Kidney capillary endothelial cell (primary cell): ENCODE measurements at regions not wholly inside any gene's neighbourhood (a gene's known extent, or its start where the extent isn't known, plus 50 kb on each side); places are given as distances from the start of the nearest gene placed in this dataset.
A peak's percentile ranks its signal among the peaks of the same experiment; 100 is the strongest.
"Not testable (repeated sequence)": the region's sequence is repeated elsewhere in the genome, so short reads cannot be mapped to it uniquely, and the experiment has no call there.

Experiments used
- DNase-seq: peaks from one replicate; pipeline ENCODE4 v3.0.0-alpha.2; 2018; ENCODE audit warnings: low spot score

DNA sequence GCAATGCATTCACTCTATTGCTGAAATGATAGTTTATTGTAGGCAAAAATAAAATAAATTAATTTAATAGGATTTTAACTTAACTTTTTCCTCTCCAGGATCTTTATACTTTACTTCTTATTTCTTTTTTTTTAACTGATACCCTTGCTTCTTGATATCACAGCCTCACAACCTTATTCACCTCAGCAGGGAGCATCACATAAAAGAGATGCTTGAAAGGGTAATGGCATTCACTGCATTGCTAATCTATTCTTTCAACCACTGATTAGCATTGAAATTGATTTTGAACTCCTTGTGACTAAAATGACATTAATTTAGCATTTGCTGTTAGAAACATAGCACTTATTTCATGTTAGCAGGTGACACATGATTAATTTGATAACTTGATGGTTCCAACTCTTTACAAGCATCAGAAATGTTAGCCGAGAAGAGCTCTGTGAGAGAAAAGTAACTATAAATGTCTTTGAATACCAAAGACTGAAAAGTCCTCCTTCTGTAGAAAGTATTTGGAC lies 689.5 kb upstream of the MGAT4C start:
- DNase-seq = no peak

DNA sequence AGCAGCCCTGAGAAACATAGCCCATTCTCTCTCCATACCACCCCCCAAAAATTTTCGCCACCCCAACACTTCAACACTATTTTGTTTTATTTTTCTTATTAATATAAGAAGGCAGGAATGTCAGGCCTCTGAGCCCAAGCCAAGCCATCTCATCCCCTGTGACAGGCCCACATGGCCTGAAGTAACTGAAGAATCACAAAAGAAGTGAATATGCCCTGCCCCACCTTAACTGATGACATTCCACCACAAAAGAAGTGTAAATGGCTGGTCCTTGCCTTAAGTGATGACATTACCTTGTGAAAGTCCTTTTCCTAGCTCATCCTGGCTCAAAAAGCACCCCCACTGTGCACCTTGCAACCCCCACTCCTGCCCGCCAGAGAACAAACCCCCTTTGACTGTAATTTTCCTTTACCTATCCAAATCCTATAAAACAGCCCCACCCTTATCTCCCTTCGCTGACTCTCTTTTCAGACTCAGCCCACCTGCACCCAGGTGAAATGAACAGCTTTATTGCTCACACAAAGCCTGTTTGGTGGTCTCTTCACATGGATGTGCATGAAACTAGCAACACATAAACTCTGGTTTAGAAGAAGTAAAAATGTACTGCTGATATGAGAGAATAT lies 688.1 kb upstream of the MGAT4C start:
- DNase-seq = not testable (repeated sequence)

DNA sequence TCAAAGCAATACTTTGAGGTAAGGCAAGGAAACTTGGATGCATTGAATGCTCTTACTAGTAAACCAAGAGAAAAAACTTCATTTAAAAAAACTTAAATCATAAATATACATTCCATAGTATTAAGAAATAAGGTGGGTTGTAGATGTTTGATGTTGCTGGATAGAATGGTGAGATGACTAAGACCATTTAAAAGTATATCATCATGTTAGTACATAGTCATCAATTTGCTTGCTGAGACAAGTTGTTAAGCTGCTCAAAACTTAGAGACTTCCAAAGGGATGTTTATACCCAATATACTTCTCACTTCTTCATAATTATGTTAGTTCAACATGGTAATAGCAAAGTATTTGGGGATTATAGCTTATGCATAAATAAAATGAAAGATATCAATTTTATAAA lies 675.5 kb upstream of the MGAT4C start:
- no peak for DNase-seq

DNA sequence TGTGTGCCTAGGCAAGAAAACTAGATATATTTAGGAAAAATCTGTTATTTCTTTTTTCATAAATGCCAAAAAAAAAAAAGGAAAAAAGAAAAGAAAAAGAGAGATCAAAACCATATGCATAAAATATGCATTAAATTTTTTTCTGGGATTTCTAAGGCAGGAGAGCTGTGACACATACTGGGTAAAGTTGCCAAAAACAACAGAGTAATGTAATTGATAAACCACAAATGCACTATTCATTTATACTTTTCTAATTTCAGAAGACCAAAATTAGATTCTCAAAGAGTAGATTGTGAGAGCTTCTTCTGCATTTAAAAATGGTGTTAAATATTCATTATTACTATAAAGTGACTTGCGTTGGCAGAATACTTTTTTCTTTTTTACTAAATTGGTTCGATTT lies 673.8 kb upstream of the MGAT4C start:
- DNase-seq = no peak

DNA sequence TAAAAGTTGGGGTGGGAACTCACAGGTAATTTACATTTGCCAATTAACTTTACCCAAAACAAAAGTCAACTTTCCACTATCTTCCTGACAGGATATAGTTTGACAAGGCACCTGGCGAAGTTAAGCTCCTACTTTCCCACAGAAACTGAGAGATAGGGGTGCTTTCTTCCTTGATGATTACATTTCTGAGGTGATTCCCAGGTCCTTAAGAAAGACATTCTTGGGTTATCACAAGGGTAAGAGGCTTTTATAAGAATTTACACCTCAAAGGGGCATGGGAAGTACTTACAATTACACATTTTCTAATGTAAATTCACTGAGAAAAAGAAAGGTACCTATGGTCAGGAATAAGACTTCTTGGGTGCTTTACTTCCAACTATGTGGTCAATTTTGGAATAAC lies 660.9 kb upstream of the MGAT4C start:
- DNase-seq = no peak

DNA sequence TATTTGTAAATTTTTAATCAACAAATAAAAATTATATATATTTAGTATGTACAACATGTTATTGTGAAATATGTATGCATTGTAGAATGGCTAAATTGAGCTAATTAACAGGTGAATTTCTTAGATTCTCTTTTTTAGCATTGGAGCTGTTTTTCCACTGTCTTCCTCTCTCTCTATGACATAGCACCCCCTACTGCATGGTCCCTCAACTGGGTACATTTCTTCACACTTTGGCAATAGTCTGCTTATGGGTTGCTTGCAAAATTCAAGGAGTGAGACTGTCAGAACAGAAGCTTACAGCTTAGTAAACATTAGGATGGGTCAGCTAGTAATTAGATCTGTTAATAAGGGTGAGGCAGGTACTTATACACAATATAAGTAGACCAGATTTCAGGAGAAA lies 658.5 kb upstream of the MGAT4C start:
- peak; percentile 12 for DNase-seq

DNA sequence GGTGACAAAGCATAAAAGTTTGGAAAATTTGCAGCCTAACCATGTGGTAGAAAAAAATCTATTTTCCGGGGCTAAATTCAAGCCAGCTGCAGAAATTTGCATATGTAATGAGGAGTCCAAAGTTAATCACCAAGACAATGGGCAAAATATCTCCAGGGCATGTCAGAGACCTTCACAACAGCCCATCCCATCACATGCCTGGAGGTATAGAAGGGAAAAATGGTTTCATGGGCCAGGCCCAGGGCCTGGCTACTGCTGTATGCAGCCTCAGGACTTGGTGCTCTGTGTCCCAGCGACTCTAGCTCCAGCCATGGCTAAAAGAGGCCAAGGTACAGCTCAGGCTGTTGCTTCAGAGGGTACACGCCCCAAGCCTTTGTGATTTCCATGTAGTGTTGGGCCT lies 655.8 kb upstream of the MGAT4C start:
- DNase-seq = no peak

DNA sequence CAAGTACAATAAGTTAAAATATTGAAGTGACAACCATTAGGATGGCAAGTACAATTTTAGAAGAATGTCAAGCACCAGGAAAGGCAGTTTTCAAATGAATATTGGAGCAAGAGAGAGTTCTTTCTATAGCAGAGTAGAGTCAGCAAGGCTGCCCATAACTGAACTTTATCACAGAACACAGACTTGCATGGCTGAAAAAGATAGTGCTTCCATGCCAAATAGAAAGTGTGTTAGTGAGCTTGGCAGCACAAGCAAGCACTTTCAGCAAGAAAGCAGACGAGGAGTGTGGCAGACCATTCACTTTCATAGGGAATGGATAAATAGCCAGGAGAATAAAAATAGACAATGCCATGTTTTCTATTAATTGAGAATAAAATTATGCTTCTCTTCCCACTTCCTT lies 647.0 kb upstream of the MGAT4C start:
- DNase-seq = no peak

DNA sequence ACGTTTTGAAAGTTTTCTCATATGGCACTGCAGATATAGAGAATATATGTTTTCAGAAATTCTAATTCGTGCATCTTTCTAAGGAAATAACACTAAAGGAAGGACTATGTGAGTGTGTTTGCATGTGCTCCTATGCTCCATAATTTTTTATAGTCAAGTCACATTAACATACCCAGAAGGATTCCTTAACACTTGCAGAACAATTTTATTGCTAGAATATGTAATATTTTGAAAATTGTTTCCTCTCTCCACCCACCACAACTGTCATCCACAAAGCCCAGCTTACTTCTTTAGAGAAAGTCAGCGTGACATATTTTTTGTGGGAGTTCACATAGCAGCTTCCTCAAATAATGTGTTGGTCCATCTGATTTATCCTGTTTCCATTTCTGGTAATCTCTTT lies 604.6 kb upstream of the MGAT4C start:
- DNase-seq = no peak

DNA sequence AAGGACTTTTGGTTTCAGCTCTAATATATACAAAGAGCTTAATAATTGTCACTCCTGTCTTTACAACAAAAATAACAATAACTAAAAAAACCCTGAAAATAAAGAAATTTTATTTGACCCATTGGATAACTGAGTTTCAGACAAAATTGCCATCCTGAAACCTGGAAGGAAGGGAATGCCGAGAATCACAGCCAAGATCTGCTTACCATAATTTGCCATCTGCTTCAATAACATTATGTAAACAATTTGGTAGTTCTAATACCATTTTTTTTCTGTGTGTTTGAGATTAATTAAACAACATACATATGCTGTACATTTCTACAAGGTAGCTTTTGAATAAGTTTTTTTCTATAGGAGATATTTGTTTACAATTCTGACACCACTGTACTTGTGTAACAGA lies 596.3 kb upstream of the MGAT4C start:
- DNase-seq = no peak

DNA sequence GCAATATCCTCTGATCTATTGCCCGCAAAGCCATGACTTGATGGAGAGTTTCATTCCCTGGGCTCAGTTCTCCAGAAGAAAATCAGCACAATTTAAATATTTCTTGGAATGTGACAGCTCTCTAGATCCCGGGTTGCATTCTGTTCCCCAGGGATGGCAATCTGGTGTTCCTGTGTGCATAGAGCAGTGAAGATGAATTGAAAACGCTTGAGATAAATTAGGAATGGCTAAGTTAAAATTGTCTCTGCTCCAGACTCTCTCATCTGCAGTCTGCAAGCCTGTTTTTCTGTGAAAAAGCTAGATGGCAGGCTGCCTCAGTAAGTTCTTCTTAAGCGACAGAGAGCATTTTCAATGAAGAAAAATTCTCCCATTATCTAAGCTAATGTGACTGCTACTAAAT lies 582.5 kb upstream of the MGAT4C start:
- DNase-seq = no peak

DNA sequence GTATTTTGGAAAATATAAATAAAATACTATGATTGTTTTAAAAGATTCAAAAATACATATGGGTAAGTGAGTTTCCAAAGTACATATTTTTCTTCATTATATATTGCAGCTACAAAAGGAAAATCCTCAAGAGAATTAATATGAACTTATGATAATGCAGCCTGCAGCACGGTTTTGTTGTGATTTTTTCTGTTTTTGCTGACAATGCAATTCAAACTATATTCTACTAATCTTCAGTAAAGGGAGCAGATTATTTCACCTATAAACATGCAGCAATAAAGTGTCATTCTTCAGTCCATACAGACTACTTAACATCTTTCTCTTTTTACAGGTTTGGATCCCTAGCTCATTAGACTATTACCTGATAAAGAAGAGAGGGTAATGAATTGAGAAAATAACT lies 582.1 kb upstream of the MGAT4C start:
- no peak for DNase-seq

DNA sequence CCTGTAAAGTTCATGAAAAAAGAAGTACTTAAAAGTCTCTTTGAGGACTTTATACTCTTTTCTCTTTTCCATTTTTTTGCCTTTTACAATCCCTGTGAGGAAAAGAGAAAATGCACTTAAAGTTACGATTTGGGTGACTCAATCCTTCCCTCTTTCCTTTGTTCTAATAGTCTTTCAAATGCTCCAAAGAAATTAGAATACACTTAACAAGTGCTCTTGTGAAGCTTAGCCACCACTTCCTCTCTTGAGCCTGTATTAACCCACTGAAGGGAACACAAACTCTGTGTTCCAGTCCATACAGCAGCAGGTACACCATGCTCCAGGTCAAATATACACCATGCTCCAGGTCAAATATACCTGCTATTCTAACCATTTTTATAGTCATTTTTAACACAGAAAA lies 581.1 kb upstream of the MGAT4C start:
- DNase-seq = no peak

DNA sequence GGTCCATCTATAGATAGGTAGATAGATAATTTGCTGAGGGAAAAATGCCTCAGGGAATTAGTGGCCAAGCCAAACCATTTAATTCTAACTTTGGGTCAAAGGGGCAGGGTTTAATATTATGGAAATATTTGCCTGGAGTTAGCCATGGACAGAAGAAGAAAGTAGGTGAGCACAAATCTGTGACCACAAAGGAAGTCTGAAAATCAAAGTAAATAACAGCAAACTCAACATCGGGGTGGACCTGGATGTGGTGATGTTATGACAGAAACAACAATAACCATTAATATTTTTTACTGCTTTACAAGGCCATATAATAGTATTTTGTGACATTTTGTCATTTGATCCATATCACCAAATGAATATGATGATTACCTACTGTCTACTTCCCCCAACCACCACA lies 578.0 kb upstream of the MGAT4C start:
- DNase-seq = no peak

DNA sequence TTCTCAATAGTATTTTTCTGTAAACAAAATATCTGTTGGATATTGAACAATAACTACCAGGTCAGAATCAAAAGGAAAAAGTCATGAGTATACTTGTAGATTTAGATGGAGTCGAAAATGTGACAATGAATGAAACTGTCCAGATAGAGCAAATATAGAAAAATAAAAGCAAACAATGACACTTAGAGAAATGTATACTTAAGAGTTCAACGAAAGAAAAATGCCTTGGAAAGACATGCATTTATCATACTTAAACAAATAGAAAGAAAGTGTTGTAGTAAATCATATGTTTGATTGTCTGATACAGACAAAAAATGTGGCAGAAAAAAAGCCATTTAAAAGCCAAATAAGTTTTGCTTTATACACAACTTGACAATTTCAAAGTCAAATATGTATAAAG lies 571.2 kb upstream of the MGAT4C start:
- DNase-seq = no peak

DNA sequence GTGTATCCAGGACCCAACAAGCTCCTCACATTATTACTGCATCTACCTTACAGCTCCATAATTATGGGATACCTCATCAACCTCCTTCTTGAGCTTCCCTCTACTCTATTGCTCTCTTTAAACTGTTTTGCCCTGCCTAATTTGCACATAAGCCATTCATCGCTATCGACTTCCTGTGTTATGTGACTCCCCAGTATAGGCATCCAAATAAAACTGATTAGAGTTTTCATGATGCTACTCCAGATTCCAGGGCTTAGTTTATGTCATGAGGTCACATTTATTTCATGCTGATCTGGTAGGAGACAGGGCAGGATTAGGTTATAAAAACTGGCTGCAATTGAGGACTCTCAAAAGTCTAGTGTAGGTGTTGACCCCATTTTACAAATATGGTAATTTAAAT lies 569.9 kb upstream of the MGAT4C start:
- DNase-seq = no peak

DNA sequence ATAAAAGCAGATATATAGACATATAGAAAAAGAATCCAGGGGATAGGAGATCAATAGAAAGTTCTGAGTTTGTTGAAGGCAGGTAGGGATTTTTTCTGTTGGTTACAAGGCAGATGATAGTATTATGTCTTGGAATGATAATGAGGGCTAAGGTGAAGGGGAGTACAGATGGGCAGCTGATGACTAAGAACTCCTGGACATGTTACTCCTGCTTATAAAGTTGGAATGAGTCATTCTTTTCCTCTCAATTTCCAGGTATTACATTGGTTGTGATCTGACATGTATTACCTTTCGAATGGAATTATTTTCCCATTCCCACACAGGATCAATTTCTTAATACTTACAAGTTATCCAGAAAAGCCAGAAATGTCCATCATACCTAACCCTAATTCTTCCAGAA lies 545.2 kb upstream of the MGAT4C start:
- DNase-seq = no peak

DNA sequence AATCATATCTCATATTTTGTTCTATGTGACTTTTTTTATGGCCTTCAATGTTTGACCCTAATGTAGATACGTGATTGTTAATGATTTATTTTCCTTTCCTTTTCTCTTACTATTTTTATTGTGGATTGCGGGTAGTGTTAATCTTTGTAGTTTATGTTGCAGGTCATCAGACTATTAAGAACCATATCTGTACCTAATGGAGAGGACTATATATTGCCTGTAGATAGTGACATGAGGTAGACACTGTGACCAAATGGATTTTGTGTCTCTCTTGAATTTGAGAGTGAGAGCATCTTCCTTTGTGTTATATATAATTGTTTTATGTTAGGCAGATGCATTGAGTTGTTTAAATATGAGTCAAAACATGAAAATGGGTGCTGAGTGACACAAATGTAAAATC lies 543.4 kb upstream of the MGAT4C start:
- no peak for DNase-seq

DNA sequence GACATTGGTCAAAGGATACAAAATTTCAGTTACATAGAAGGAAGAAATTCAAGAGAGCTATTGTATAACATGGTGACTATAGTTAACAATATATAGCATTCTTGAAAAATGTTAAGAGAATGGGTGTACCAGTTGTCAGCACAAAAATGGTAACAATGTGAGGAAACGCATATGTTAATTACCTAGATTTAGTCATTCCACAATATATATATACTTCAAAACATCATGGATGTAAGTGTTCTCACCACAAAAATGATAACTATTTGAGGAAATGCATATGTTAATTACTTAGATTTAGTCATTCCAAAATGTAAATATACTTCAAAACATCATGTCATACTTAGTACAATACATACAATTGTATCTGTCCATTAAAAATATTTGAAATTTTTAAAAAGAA lies 540.4 kb upstream of the MGAT4C start:
- DNase-seq = no peak

DNA sequence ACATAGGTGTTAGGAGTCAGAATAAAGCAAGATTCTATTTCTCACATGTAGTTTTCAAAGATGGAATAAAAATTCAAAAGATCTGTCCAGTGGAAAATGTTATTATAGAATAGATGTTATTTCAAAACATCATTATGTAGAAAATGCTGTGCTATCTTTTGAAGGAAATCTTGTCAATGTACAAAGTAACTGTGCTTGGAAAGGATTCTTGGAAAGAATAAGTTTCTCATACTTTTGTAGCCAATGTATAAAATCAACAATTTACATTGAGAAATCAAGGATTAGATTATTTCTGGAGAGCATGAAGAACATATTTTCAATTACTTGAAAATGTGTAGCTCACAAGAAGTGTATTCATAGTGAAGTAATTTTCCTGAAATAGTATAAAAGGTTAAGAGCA lies 532.5 kb upstream of the MGAT4C start:
- no peak for DNase-seq

DNA sequence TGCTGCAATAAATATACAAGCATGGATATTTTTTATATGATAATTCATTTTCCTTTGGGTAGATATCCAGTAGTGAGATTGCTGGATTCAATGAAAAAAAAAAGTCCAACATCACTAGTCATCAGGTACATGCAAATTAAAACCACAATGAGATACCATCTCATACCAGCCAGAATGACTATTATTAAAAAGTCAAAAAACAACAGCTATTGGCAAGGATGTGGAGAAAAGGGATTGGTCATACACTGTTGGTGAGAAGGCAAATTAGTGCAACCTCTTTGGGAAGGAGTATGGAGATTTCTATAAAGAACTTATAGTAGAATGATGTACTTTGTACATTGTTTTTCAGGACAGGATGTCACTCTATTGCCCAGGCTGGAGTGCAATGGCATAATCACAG lies 531.2 kb upstream of the MGAT4C start:
- DNase-seq = no peak

DNA sequence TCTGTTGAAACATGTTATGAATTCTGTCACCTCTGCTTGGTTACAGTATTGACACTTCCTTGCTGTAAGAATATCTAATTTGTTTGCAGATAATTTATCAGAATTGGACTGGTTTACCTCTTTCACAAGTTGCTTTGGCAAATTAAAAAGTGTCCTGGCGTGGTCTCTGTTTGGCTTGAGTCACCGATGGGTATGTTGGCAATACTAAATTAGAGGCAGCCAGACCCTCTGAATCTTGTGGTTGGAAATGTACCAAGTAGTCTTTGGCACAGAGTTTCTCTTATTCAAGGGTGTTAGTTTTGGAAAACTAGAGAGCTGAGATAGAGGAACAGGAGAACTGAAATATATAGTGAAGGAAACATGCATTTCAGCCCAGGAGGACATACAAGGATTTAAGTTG lies 521.1 kb upstream of the MGAT4C start:
- no peak for DNase-seq

DNA sequence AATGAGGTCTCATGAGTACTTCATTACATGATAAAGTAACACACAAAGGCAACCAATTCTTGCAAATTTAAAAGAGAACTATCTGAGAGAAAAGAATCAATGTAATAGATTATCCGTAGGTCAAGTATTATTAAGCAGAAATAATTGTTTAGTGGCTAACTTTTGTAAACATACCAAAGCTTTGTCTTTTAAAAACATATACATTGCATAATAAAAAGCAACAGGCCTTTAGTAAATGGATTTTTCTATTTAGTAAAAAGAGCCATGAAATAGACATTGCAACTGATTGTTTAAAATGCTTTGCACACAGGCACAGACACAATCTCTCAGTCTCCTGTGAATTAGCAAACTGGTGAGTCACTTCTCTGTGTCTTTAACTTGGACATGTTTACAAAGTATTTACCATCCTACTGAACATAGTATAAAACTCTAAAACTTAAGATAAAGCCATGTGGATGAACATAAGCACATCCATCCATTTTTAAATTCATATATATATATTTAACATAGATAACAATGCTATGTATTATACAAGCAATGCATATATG lies 518.7 kb upstream of the MGAT4C start:
- no peak for DNase-seq

DNA sequence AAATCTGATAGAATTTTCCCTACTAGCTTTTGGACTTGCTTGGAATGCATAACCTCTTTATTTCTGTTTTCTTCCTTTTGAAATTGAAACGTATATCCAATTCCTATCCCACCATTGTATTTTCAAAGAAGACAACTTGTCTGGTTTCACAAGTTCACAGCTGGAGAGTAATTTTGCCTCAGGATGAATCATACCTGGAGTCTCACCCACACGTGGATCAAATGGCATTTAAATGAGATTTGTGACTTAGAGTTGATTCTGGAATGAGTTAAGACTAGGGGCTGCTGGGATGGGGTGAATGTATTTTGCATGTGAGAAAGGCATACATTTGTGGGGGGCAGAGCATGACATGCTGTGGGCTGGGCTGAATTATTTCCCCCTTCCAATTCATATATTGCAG lies 516.5 kb upstream of the MGAT4C start:
- DNase-seq = no peak

DNA sequence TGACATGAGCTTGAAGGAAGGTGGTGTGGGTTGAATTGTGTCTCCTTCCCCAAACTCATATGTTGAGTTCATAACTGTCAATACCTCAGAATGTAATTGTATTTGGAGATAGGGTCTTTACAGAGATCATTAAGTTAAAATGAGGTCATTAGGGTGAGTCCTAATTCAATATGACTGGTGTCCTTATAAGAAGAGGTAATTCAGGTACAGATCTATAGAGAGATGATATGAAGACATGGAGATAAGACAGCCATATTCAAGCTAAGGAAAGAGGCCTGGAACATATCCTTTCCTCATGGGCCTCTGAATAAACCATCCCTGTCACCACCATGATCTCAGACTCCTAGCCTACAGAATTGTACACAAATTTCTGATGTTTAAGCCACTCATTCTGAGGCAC lies 514.7 kb upstream of the MGAT4C start:
- no peak for DNase-seq
